ENCODE measurements at regions not wholly inside any gene's neighbourhood (a gene's known extent, or its start where the extent isn't known, plus 50 kb on each side); places are given as distances from the start of the nearest gene placed in this dataset.

- no peak overlapping the region for H3K27ac ChIP-seq
- no peak for ATAC-seq
- no peaks in the 10 kb centered on the region for H3K36me3 ChIP-seq
- H3K9me3 ChIP-seq, result no peaks in the 10 kb centered on the region
- TF ChIP-seq CTCF (IDR thresholded peaks at IDR 0.05), result no peak
- H3K4me3 ChIP-seq, result no peak overlapping the region
- H3K4me1 ChIP-seq, result no peaks in the 10 kb centered on the region
- no peak for DNase-seq
- H3K27me3 ChIP-seq (ENCODE audit: low read depth), result no peaks in the 10 kb centered on the region
- intact Hi-C loops (cut with DNase I), result no loop called here
These were observed 194.9 kb upstream of the C1orf87 start for GRCh38 chr1:60268451-60268850.

GRCh38 chr1:60265560-60266535 lies 192.3 kb upstream of the C1orf87 start:
- Histone ChIP-seq H3K4me1 (no peaks in the 10 kb centered on the region), H3K4me3 (no peak overlapping the region), H3K27ac (no peak overlapping the region), H3K36me3 (no peaks in the 10 kb centered on the region), H3K27me3 (ENCODE audit: low read depth) (no peaks in the 10 kb centered on the region), H3K9me3 (no peaks in the 10 kb centered on the region)
- DNase-seq (no peak), ATAC-seq (no peak)
- intact Hi-C loops (cut with DNase I), result no loop called here
- TF ChIP-seq CTCF (IDR thresholded peaks at IDR 0.05), result no peak

- H3K27ac ChIP-seq, result no peak overlapping the region
- H3K4me3 ChIP-seq, result no peak overlapping the region
- H3K27me3 ChIP-seq (ENCODE audit: low read depth), result no peaks in the 10 kb centered on the region
- H3K9me3 ChIP-seq, result no peaks in the 10 kb centered on the region
- intact Hi-C loops (cut with DNase I), result no loop called here
- DNase-seq, result no peak
- no peak for TF ChIP-seq CTCF (IDR thresholded peaks at IDR 0.05)
- no peak for ATAC-seq
- no peaks in the 10 kb centered on the region for H3K4me1 ChIP-seq
- no peaks in the 10 kb centered on the region for H3K36me3 ChIP-seq
These were observed 189.1 kb upstream of the C1orf87 start for GRCh38 chr1:60262701-60263100.

- Histone ChIP-seq H3K4me1 (no peaks in the 10 kb centered on the region), H3K36me3 (no peaks in the 10 kb centered on the region), H3K9me3 (no peaks in the 10 kb centered on the region), H3K27ac (no peak overlapping the region), H3K27me3 (ENCODE audit: low read depth) (no peaks in the 10 kb centered on the region), H3K4me3 (no peak overlapping the region)
- no peak for ATAC-seq
- no peak for DNase-seq
- intact Hi-C loops (cut with DNase I), result no loop called here
- no peak for TF ChIP-seq CTCF (IDR thresholded peaks at IDR 0.05)
These were observed 184.0 kb upstream of the C1orf87 start for GRCh38 chr1:60257531-60257930.

DNA sequence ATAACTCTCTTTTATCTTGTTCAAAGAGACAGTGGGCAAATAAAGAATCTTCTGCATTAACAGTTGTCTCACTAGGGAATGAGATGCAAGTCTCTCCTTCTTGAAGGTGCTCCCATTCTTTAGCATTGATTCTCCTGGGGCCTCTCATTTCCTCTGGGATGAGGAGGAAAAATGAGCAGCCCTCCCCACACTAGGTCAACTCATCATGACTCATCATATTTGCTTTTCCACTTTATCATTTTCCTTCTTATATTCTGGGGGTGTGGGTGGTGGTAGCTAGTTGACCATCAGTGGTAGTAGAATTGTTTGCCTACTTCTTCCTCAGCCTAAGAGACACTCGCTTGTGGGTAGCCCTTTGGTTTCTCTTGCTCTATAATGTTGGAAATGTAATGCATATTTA lies 182.0 kb upstream of the C1orf87 start:
- ATAC-seq, result no peak
- H3K4me3 ChIP-seq, result no peak overlapping the region
- no peak for DNase-seq
- H3K27me3 ChIP-seq (ENCODE audit: low read depth), result no peaks in the 10 kb centered on the region
- no peaks in the 10 kb centered on the region for H3K36me3 ChIP-seq
- no peaks in the 10 kb centered on the region for H3K4me1 ChIP-seq
- H3K9me3 ChIP-seq, result no peaks in the 10 kb centered on the region
- TF ChIP-seq CTCF (IDR thresholded peaks at IDR 0.05), result no peak
- H3K27ac ChIP-seq, result no peak overlapping the region
- intact Hi-C loops (cut with DNase I), result no loop called here
